Progenitor cell of endocrine pancreas (in vitro differentiated cells): ENCODE measurements at regions not wholly inside any gene's neighbourhood (a gene's known extent, or its start where the extent isn't known, plus 50 kb on each side); places are given as distances from the start of the nearest gene placed in this dataset.
A peak's percentile ranks its signal among the peaks of the same experiment; 100 is the strongest.

Experiments used
- DNase-seq: peaks from one replicate; pipeline ENCODE4 v3.0.0; 2021; ENCODE audit warnings: low spot score; ENCODE audit not compliant: unreplicated experiment
- H3K27ac Mint-ChIP-seq: 2 replicates; pipeline ENCODE4 v1.8.0; 2021; ENCODE audit warnings: mild to moderate bottlenecking, moderate library complexity, mixed read lengths
- H3K27me3 Mint-ChIP-seq: 2 replicates; pipeline ENCODE4 v1.8.0; 2021; ENCODE audit warnings: mixed read lengths
- H3K36me3 Mint-ChIP-seq: 2 replicates; pipeline ENCODE4 v1.8.0; 2022; ENCODE audit warnings: mixed read lengths; ENCODE audit not compliant: insufficient read depth
- H3K4me1 Mint-ChIP-seq: 2 replicates; pipeline ENCODE4 v1.8.0; 2021; ENCODE audit warnings: low read depth, mixed read lengths
- H3K4me3 Mint-ChIP-seq: 2 replicates; pipeline ENCODE4 v1.8.0; 2021; ENCODE audit warnings: low read depth, mild to moderate bottlenecking, moderate library complexity, mixed read lengths
- H3K9me3 Mint-ChIP-seq: 2 replicates; pipeline ENCODE4 v1.8.0; 2021; ENCODE audit warnings: low read depth, mixed read lengths
- CTCF ChIP-seq: fragments of 200-600 bp; sonication (generic); IDR thresholded peaks from one replicate; pipeline ENCODE4 v1.5.0; 2021; ENCODE audit warnings: antibody characterized with exemption, mild to moderate bottlenecking; ENCODE audit not compliant: unreplicated experiment

GRCh38 chr2:215874418-215874817 lies 138.9 kb downstream of the MREG start:
- TF ChIP-seq CTCF, result no peak
- H3K27me3 Mint-ChIP-seq, result no peaks in the 10 kb centered on the region
- peaks cover 1% of the 10 kb centered on the region for H3K4me1 Mint-ChIP-seq
- no peaks in the 10 kb centered on the region for H3K36me3 Mint-ChIP-seq
- no peak overlapping the region for H3K4me3 Mint-ChIP-seq
- DNase-seq, result no peak
- peaks cover 3% of the 10 kb centered on the region for H3K9me3 Mint-ChIP-seq
- no peak overlapping the region for H3K27ac Mint-ChIP-seq

GRCh38 chr2:215870986-215871385 lies 142.4 kb downstream of the MREG start:
- H3K4me3 Mint-ChIP-seq, result no peak overlapping the region
- peaks cover 1% of the 10 kb centered on the region for H3K4me1 Mint-ChIP-seq
- H3K36me3 Mint-ChIP-seq, result no peaks in the 10 kb centered on the region
- H3K9me3 Mint-ChIP-seq, result no peaks in the 10 kb centered on the region
- peak; percentile 40 for TF ChIP-seq CTCF
- DNase-seq, result no peak
- H3K27me3 Mint-ChIP-seq, result no peaks in the 10 kb centered on the region
- H3K27ac Mint-ChIP-seq, result no peak overlapping the region

- no peak for TF ChIP-seq CTCF
- no peak overlapping the region for H3K4me3 Mint-ChIP-seq
- DNase-seq, result no peak
- no peaks in the 10 kb centered on the region for H3K27me3 Mint-ChIP-seq
- no peak overlapping the region for H3K27ac Mint-ChIP-seq
- peaks cover 1% of the 10 kb centered on the region for H3K4me1 Mint-ChIP-seq
- no peaks in the 10 kb centered on the region for H3K9me3 Mint-ChIP-seq
- H3K36me3 Mint-ChIP-seq, result no peaks in the 10 kb centered on the region
Measured at GRCh38 chr2:215870088-215870490, 143.3 kb downstream of the MREG start.

GRCh38 chr2:215868846-215869543 lies 144.4 kb downstream of the MREG start:
- no peak for TF ChIP-seq CTCF
- DNase-seq, result no peak
- H3K27me3 Mint-ChIP-seq, result no peaks in the 10 kb centered on the region
- H3K36me3 Mint-ChIP-seq, result no peaks in the 10 kb centered on the region
- H3K27ac Mint-ChIP-seq, result no peak overlapping the region
- H3K9me3 Mint-ChIP-seq, result no peaks in the 10 kb centered on the region
- H3K4me3 Mint-ChIP-seq, result no peak overlapping the region
- peaks cover 1% of the 10 kb centered on the region for H3K4me1 Mint-ChIP-seq

GRCh38 chr2:215866606-215867005 lies 146.7 kb downstream of the MREG start:
- H3K27ac Mint-ChIP-seq, result no peak overlapping the region
- H3K9me3 Mint-ChIP-seq, result no peaks in the 10 kb centered on the region
- H3K36me3 Mint-ChIP-seq, result no peaks in the 10 kb centered on the region
- no peak overlapping the region for H3K4me3 Mint-ChIP-seq
- H3K27me3 Mint-ChIP-seq, result no peaks in the 10 kb centered on the region
- no peak for DNase-seq
- TF ChIP-seq CTCF, result no peak
- H3K4me1 Mint-ChIP-seq, result peaks cover 4% of the 10 kb centered on the region
